ENCODE measurements at regions not wholly inside any gene's neighbourhood (a gene's known extent, or its start where the extent isn't known, plus 50 kb on each side); places are given as distances from the start of the nearest gene placed in this dataset.

DNA sequence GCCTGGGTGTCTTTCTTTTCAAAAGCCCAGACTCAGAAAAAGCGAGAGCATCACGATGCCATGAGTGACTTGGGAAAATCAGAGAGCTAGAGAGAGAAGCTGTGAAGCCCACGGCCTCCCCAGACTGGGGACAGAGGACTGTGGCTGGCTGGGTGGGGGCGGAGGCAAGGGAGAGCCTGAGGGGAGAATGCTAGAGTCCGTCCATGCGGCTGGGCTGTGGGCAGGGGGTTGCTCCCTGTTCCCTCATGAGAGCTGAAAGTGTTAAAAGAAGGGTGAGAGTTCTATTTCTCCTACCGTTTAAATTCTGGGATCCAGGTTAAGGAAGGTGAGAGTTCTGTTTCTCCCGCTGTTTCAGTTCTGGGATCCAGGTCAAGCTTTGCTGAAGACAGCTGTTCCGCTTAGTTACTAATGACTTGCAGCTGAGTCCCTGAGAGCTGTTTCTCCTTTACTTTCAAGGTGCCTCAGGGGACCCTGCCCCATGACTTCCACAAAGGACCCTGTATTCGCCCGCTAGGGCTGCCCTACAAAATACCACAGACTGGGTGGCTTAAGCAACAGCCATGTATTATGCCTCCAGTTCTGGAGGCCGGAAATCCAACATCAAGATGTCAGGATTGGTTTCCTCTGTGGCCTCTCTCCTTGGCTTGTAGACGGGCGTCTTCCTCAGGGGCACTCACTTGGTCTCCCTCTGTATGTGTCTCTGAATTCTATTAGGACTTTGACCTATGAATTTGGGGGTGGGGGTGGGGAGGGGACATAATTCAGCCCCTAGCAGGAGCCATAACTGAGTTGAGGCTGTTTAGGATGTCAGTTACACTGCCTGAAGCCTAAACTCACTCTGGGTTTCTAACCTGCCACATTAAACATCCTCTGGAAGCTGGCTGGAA lies 127.0 kb downstream of the PXDC1 start:
- DNase-seq: no peak
- Histone ChIP-seq H2AFZ (ENCODE audit: low read depth) (no peak overlapping the region), H3K4me1 (ENCODE audit: control insufficient read depth in 1 of 2, insufficient read depth in 2 of 2, low read depth in 1 of 2, low read length in 1 of 2) (no peaks in the 10 kb centered on the region), H3F3A (replicated peaks; ENCODE audit: insufficient read depth) (no peaks in the 10 kb centered on the region), H3K27me3 (ENCODE audit: insufficient read depth) (peaks cover 77% of the 10 kb centered on the region; the same call in 1 of the 2 replicates), H3K4me2 (no peak overlapping the region), H3K27ac (ENCODE audit: low read depth in 2 of 2, low read length in 1 of 2) (no peak overlapping the region), H4K20me1 (ENCODE audit: insufficient read depth) (no peaks in the 10 kb centered on the region), H3K9me2 (no peaks in the 10 kb centered on the region), H3K9ac (no peak overlapping the region), H3K79me2 (ENCODE audit: insufficient read depth) (no peaks in the 10 kb centered on the region), H3K9me3 (no peaks in the 10 kb centered on the region), H3K36me3 (replicated peaks in 1 of 2; ENCODE audit: control insufficient read depth in 1 of 2, insufficient read depth in 2 of 2, low read length in 1 of 2) (no peaks in the 10 kb centered on the region), H3K4me3 (ENCODE audit: low read depth in 2 of 2, low read length in 1 of 2) (no peak overlapping the region)
- ChIA-PET POLR2A (no interaction called here), CTCF (interaction anchor here (1.0 kb wide), 1 partner anchor 22 kb away, joined by 3 read pairs; no protein-coding TSS in a partner anchor)
- TF ChIP-seq RAD21 (IDR thresholded peaks at IDR 0.05; ENCODE audit: low read length): no peak
- no peak for TF ChIP-seq FOXJ3 (CRISPR knock-in tag; IDR thresholded peaks at IDR 0.05)
- no peak for TF ChIP-seq FOSL2 (IDR thresholded peaks at IDR 0.05; ENCODE audit: borderline replicate concordance, low read depth)
- TF ChIP-seq POLR2AphosphoS5 (IDR thresholded peaks at IDR 0.05; ENCODE audit: low read depth, low read length): no peak
- no peak for TF ChIP-seq GATA2 (CRISPR knock-in tag; IDR thresholded peaks at IDR 0.05)
- TF ChIP-seq, protein P1, sequence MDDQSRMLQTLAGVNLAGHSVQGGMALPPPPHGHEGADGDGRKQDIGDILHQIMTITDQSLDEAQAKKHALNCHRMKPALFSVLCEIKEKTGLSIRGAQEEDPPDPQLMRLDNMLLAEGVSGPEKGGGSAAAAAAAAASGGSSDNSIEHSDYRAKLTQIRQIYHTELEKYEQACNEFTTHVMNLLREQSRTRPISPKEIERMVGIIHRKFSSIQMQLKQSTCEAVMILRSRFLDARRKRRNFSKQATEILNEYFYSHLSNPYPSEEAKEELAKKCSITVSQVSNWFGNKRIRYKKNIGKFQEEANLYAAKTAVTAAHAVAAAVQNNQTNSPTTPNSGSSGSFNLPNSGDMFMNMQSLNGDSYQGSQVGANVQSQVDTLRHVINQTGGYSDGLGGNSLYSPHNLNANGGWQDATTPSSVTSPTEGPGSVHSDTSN (IDR thresholded peaks at IDR 0.05): no peak
- TF ChIP-seq JUND (IDR thresholded peaks at IDR 0.05): no peak
- WGBS (ENCODE audit: low lambda C conversion rate): 35% methylated on average over 14 of the region's 14 CpGs

DNA sequence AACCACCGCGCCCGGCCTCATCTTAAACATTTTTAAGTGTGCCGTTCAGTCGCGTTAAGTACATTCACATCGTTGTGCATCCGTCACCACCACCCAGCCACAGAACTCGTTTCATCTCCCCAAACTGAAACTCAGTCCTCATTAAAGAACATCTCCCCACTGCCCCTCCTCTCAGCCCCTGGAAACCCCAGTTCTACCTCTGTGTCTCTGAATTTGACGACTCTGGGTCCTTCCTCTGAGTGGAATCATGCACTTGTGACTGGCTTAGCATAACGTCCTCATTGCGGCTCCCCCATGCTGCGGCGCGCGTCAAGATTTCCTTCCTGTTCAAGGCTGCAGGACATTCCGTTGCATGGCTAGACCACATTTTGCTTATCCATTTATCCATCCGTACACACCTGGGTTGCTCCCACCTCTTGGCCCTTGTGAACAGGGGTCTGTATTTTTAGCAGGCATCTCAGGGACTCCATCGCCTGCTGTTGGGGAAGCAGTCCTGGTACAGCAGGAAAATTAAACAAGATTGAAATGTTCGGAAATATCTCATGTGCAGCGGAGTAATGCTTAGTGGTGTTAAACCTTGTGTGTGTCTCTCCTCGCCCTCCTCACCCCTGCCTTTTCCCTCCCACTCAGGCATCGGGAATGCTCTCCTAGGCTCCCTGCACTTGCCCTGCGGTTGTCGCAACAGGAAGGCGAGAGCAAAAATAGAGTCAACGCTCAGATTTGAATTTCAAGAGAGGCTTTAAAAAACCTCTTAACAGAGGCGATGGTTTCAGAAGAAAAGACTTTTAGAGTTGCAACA lies 127.9 kb downstream of the PXDC1 start:
- Histone ChIP-seq H3K36me3 (replicated peaks in 1 of 2; ENCODE audit: control insufficient read depth in 1 of 2, insufficient read depth in 2 of 2, low read length in 1 of 2) (no peaks in the 10 kb centered on the region), H3K4me3 (ENCODE audit: low read depth in 2 of 2, low read length in 1 of 2) (no peak overlapping the region), H3F3A (replicated peaks; ENCODE audit: insufficient read depth) (no peaks in the 10 kb centered on the region), H2AFZ (ENCODE audit: low read depth) (no peak overlapping the region), H4K20me1 (ENCODE audit: insufficient read depth) (no peaks in the 10 kb centered on the region), H3K9me2 (no peaks in the 10 kb centered on the region), H3K9ac (no peak overlapping the region), H3K9me3 (no peaks in the 10 kb centered on the region), H3K79me2 (ENCODE audit: insufficient read depth) (no peaks in the 10 kb centered on the region), H3K4me2 (no peak overlapping the region), H3K27ac (ENCODE audit: low read depth in 2 of 2, low read length in 1 of 2) (no peak overlapping the region), H3K4me1 (ENCODE audit: control insufficient read depth in 1 of 2, insufficient read depth in 2 of 2, low read depth in 1 of 2, low read length in 1 of 2) (no peaks in the 10 kb centered on the region), H3K27me3 (ENCODE audit: insufficient read depth) (peaks cover 77% of the 10 kb centered on the region; the same call in 1 of the 2 replicates)
- 58% methylated on average over 28 of the region's 28 CpGs for WGBS (ENCODE audit: low lambda C conversion rate)
- POLR2A ChIA-PET: no interaction called here
- CTCF ChIA-PET: interaction anchor here (1.0 kb wide), 1 partner anchor 23 kb away, joined by 3 read pairs; no protein-coding TSS in a partner anchor
- no peak for DNase-seq
- TF ChIP-seq, protein P2, sequence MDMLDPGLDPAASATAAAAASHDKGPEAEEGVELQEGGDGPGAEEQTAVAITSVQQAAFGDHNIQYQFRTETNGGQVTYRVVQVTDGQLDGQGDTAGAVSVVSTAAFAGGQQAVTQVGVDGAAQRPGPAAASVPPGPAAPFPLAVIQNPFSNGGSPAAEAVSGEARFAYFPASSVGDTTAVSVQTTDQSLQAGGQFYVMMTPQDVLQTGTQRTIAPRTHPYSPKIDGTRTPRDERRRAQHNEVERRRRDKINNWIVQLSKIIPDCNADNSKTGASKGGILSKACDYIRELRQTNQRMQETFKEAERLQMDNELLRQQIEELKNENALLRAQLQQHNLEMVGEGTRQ (IDR thresholded peaks at IDR 0.05; ENCODE audit: borderline replicate concordance, low read depth, low read length): no peak
- TF ChIP-seq, protein P3, sequence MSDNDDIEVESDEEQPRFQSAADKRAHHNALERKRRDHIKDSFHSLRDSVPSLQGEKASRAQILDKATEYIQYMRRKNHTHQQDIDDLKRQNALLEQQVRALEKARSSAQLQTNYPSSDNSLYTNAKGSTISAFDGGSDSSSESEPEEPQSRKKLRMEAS (IDR thresholded peaks at IDR 0.05; ENCODE audit: low read depth): no peak
- TF ChIP-seq TAF1 (IDR thresholded peaks at IDR 0.05; ENCODE audit: borderline replicate concordance, low read depth, low read length): no peak
- TF ChIP-seq RFX5 (IDR thresholded peaks at IDR 0.05; ENCODE audit: low read length): no peak
- no peak for TF ChIP-seq GATA2 (CRISPR knock-in tag; IDR thresholded peaks at IDR 0.05)
- no peak for TF ChIP-seq POLR2AphosphoS5 (IDR thresholded peaks at IDR 0.05; ENCODE audit: low read depth, low read length)
- TF ChIP-seq, protein P1 (IDR thresholded peaks at IDR 0.05): no peak
- no peak for TF ChIP-seq GABPA (IDR thresholded peaks at IDR 0.05; ENCODE audit: low read depth)
- TF ChIP-seq JUND (IDR thresholded peaks at IDR 0.05): no peak
- TF ChIP-seq, protein P4, sequence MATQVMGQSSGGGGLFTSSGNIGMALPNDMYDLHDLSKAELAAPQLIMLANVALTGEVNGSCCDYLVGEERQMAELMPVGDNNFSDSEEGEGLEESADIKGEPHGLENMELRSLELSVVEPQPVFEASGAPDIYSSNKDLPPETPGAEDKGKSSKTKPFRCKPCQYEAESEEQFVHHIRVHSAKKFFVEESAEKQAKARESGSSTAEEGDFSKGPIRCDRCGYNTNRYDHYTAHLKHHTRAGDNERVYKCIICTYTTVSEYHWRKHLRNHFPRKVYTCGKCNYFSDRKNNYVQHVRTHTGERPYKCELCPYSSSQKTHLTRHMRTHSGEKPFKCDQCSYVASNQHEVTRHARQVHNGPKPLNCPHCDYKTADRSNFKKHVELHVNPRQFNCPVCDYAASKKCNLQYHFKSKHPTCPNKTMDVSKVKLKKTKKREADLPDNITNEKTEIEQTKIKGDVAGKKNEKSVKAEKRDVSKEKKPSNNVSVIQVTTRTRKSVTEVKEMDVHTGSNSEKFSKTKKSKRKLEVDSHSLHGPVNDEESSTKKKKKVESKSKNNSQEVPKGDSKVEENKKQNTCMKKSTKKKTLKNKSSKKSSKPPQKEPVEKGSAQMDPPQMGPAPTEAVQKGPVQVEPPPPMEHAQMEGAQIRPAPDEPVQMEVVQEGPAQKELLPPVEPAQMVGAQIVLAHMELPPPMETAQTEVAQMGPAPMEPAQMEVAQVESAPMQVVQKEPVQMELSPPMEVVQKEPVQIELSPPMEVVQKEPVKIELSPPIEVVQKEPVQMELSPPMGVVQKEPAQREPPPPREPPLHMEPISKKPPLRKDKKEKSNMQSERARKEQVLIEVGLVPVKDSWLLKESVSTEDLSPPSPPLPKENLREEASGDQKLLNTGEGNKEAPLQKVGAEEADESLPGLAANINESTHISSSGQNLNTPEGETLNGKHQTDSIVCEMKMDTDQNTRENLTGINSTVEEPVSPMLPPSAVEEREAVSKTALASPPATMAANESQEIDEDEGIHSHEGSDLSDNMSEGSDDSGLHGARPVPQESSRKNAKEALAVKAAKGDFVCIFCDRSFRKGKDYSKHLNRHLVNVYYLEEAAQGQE (IDR thresholded peaks at IDR 0.05; ENCODE audit: low read depth, low read length): no peak
- no peak for TF ChIP-seq TEAD4 (IDR thresholded peaks at IDR 0.05; ENCODE audit: borderline replicate concordance, insufficient read depth)
- TF ChIP-seq, protein P5, sequence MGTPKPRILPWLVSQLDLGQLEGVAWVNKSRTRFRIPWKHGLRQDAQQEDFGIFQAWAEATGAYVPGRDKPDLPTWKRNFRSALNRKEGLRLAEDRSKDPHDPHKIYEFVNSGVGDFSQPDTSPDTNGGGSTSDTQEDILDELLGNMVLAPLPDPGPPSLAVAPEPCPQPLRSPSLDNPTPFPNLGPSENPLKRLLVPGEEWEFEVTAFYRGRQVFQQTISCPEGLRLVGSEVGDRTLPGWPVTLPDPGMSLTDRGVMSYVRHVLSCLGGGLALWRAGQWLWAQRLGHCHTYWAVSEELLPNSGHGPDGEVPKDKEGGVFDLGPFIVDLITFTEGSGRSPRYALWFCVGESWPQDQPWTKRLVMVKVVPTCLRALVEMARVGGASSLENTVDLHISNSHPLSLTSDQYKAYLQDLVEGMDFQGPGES (IDR thresholded peaks at IDR 0.05; ENCODE audit: low read depth, low read length): no peak

All from SK-N-SH (cell line).